T-helper 2 cell treated with Interferon-gamma antibody and Interleukin-4, amounts not matched to agents 100 ng/mL and 5 ng/mL, for 36 hours (primary cell): ENCODE measurements at regions not wholly inside any gene's neighbourhood (a gene's known extent, or its start where the extent isn't known, plus 50 kb on each side); places are given as distances from the start of the nearest gene placed in this dataset.

Source experiments
- intact Hi-C: fragments of 100-400 bp; cut with micrococcal nuclease; formaldehyde crosslinking; loops from one replicate; pipeline ENCODE4 v1.15.1; 2023

DNA sequence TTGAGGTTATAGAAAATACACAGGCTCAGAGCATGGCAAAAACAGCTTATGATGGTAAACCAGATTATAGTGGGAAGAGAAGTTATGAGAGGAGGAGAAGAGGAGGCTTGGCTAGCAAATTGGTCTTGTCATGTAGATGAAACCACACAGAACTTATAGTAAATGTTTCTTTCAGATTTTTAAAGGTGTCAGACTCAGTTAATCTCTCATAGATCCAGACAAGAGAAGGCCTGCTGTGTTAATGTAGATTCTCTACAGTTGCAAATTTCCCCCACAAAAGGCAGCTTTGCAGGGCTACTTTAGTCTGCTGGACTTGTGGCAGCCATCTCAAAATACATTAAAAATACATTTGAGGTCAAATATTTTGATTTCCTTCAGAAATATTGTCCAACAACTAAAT, 1731.7 kb downstream of the ARAP2 start:
- intact Hi-C loops: no loop called here

DNA sequence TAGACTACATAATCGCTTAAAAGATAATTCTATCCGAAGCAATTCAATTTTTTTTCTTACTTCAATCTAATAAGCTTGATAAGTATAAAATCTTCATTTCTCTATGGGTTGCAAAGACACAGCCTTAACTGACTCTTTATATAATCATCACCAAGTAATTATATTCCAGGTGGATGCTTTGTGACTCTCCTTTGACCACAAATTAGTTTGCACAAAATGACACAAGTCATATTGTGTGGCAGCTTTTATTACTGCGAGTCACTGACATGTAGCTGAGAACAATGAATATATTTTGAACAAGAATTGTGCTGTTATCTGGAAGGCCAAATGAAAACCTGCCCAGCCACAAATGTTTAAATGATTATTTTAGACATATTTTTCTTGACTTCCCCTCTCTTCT, 1727.8 kb downstream of the ARAP2 start:
- intact Hi-C loops: no loop called here

DNA sequence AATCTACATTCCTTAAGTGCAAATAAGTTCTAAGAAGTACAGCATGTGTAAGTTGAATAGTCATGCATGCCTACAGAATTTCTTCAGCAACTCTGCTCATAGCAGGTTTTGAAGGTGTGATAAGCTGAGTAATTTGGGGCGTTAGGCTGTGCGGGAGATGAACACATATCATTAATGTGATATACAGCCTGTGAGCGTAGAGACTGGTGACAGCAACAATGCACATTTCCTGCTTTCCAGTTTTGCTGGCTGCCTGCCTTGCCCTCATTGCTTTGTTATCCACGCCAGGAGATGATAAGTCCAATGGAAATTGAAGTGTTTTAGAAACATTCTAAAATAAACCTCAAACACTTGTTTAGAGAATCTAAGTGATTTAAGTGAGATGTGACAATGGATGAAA, 1709.4 kb downstream of the ARAP2 start:
- intact Hi-C loops: no loop called here

DNA sequence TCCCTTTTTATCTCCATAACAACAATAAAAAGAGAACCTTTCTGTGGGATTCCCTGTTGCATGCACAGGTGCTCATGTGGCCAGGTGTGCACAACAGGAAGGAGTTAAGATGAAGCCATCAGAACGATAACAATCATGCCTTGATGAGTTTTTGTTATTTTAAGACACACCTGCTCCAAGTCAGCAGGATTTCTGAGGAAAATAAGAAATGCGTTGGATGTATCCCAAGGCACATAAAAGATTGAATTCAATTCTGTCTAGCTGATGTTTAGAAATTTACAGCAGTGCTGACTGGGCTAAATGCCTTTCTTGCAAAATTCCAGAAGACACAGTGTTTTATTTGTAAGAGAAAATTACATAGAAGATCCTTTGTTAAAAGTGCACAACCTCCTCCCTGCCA, 1678.2 kb downstream of the ARAP2 start:
- intact Hi-C loops: no loop called here

DNA sequence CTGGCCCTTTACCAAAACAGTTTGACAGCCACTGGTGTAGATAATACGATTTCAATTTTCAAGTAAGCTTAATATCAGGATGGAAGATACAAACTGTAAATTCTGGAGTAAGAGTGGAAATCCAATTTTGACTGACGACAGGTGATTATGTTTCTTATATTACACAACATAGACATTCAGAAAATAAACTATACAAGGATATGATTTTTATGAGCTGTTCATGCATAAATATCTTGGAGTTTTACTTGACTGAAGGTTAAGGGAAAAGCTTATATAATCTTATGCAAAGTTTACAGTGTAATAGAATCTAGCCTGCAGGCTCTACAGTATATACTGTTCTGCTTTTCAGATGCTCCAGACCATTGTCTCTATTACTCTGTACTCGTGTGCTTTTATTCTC, 1672.3 kb downstream of the ARAP2 start:
- intact Hi-C loops: no loop called here

GRCh38 chr4:34615315-34615714, 1629.0 kb downstream of the ARAP2 start:
- intact Hi-C loops: no loop called here

GRCh38 chr4:34619531-34620162, 1624.7 kb downstream of the ARAP2 start:
- intact Hi-C loops: no loop called here

DNA sequence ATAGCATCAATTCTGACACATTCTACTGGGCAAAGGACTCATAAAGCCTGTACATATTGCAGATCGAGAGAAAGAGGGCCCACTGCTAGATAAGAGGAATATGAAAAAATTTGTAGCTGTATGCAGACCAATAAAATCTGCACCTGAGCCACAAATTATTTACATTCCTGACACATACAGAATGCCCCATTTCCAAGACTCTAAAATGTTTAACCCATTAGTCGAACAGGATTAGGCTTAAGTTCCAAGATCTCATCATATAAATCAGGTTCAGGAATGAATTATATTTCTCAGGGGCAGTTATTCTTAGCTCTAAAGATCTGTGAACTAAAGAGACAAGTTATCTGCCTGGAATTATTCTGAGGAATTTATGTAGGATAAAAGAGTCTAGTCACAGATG, 1615.8 kb downstream of the ARAP2 start:
- intact Hi-C loops: no loop called here

- intact Hi-C loops: no loop called here
Observed at GRCh38 chr4:34629451-34629850, 1614.9 kb downstream of the ARAP2 start.

DNA sequence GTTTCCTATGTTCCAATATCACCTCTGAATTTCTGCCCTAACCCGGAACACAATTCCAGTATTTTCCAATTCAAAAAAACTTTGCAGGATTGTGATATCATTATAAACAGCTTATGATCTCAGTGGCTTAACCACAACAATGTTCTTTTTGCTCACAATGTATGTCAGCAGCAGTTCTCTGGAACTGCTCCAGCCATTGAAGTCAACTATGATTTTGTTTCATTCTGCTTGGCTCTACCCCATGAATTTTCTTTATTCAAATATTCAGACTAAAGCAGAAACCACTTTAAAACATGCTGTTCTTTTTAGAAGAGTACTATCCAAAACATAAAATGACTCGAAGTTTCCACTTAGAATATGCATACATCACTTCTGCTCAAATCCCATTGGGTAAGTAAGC, 1611.1 kb downstream of the ARAP2 start:
- intact Hi-C loops: no loop called here

GRCh38 chr4:34636623-34637022, 1607.7 kb downstream of the ARAP2 start:
- intact Hi-C loops: no loop called here

GRCh38 chr4:34643476-34643875, 1600.8 kb downstream of the ARAP2 start:
- intact Hi-C loops: no loop called here

GRCh38 chr4:34644579-34645115, 1599.7 kb downstream of the ARAP2 start:
- intact Hi-C loops: no loop called here

GRCh38 chr4:34649716-34650115, 1594.6 kb downstream of the ARAP2 start:
- intact Hi-C loops: no loop called here

DNA sequence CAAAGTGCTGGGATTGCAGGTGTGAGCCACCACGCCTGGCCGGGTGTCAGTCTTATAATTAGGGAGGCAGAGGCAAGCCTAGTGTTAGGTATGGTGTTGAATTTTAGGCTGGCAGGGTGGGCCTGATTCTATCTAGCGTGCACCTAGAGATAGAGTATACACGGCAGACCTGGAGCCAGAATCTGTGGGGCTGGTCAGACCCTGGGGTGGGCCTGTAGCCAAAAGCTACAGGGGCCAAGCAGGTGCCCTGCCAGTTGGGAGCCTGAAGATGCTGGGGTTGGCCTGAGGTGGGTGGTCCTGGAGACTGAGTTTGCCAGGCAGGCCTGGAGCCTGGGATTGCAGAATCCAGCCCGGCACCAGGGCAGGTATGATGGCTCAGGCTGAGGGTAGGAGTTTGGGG, 1580.3 kb downstream of the ARAP2 start:
- intact Hi-C loops: no loop called here

DNA sequence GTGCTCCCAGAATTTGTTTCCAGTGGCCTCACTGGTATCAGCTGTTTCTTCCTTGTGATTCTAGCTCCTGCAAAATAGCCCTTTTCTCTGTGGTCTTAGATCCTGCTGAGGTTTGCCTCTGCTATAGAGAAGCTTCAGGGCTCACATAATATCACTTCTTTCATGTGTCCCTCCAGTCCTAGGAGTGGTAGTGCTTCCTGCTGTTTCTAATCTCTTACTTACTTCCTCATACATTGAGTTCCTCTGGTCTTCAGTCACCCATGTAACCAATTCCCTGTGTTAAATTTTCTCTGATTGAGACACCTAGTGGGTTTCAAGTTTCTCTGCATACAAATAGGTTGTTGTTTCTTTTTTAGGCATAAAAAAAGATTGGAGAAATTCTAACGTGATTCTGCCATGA, 1567.9 kb downstream of the ARAP2 start:
- intact Hi-C loops: no loop called here

DNA sequence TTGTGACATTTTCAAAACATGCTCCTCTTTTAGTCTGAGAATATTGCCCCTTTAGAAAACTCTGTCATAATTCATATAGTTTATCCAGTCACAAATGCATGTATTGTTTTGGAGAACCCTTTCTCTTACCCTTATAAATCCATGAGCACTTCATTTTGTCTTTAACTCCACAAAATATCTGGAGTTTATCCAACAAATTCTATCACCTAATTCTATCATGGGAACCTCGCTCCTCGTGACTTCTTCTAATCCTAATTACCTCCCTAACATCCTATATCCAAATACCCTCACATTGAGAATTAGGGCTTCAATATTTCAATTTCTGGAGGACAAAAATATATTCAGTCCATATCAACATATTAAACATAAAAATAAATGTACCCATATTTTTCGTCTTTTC, 1565.9 kb downstream of the ARAP2 start:
- intact Hi-C loops: no loop called here

DNA sequence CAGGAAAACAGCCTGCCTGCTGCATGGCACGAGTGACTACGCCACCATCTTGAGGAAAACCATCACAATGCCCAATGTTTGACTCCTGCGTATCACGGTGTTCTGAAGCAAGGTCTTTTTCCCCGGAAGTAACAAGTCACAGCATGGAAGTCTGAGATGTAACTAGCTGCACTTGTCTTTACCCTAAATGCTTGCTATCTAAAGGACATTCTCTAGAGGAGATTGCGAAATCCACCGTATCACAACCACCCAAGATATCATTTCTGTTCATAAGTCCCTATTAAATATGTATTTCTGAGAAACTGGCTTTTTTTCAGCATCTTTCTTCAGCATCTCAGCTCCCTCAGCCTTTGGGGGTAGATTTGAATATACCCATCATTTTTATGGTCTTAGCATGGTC, 1565.1 kb downstream of the ARAP2 start:
- intact Hi-C loops: no loop called here

DNA sequence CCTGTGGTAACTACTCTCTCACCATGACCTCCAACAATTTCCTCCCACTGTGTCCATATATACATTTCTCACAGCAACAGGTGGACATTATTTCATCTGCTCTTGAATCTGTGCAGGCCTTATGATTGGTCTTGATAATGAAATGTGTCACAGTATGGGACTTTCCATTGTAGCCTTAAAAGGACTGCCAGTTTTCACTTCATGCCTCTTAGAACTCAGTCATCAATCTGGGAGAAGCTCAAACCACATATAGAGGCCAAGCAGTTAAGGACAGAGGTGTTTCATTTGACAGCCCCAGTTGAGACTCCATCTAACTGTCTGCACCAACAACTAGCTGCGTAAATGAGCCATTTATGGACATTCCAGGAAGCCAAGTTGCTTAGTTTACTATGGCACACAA, 1534.8 kb downstream of the ARAP2 start:
- intact Hi-C loops: no loop called here

- intact Hi-C loops: no loop called here
Observed at GRCh38 chr4:34718576-34719245, 1525.6 kb downstream of the ARAP2 start.

DNA sequence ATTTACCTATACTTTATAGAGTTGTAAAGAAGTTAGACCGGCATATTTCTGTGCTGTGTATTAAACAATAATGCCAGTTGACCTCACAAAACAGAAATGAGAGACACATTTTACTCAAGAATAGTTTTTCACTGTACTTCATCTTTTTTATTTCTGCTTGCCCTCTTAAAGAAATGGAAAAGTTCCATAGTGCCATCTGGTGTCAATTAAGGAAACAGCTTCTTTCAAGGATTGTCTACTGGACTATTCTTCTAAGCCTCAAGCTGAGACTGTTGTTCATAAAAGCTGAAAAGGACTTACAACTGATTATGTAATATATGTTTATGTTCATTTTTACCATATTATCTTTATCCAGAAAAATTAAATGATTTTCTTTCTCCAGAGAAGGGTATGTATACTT, 1523.7 kb downstream of the ARAP2 start:
- intact Hi-C loops: no loop called here

DNA sequence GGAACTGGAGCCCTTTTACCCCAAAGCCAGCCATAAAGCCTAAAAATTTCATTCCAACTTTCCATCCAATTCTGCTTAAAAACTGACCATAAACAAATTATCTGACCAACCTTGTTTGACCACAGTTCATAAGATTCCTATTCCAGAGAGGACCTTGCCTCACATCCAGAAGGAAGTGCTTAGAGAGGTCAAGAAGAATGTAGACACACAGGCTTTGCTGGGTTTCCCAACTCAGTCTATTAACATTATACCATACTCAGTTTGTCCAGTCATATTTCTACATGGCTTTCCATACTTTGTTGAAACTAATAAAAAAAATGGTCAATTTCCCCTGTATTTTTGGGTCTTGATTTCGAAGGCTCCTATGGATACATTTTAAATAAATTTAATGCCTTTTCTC, 1522.5 kb downstream of the ARAP2 start:
- intact Hi-C loops: no loop called here

DNA sequence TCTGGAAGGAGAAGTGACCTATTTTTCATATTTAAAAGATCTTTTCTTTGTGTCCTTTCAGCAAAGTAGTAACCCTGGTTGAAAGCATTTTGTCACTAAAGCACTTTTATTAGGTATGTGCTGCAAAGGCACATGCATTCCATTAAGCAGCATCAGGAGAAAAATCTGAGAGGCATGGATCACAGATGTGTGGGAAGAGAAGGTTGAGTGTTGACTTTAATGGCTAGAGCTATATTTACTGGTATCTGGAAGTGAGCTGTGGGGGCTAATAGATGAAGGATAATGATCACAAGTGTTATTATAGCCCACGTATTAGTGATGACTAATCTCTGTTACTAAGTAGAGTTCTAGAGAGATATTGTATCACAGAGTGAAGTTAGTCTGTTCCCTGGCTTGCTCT, 1520.7 kb downstream of the ARAP2 start:
- intact Hi-C loops: no loop called here
